Kidney epithelial cell (primary cell): ENCODE measurements at regions not wholly inside any gene's neighbourhood (a gene's known extent, or its start where the extent isn't known, plus 50 kb on each side); places are given as distances from the start of the nearest gene placed in this dataset.

Experiments used
- DNase-seq: peaks from one replicate; pipeline ENCODE4 v3.0.0-alpha.2; 2010; ENCODE audit warnings: low read depth
- H3K27me3 ChIP-seq: 2 replicates; pipeline ENCODE4 v1.6.0; 2011; ENCODE audit warnings: low read length; ENCODE audit not compliant: control insufficient read depth, insufficient read depth
- H3K36me3 ChIP-seq: 2 replicates; pipeline ENCODE4 v1.5.1; 2011; ENCODE audit warnings: low read length; ENCODE audit not compliant: control insufficient read depth, insufficient read depth
- H3K4me3 ChIP-seq: 2 replicates; pipeline ENCODE4 v1.5.1; 2011; ENCODE audit warnings: low read depth, mild to moderate bottlenecking, control low read depth, low read length
- CTCF ChIP-seq: IDR thresholded peaks from 2 replicates; pipeline ENCODE4 v1.5.1; 2011; ENCODE audit warnings: mild to moderate bottlenecking, moderate library complexity, low read length, control low read depth, inconsistent platforms; ENCODE audit not compliant: insufficient read depth, poor library complexity, severe bottlenecking

- TF ChIP-seq CTCF: no peak
- no peak for DNase-seq
- H3K4me3 ChIP-seq: no peak overlapping the region
- no peaks in the 10 kb centered on the region for H3K36me3 ChIP-seq
- no peaks in the 10 kb centered on the region for H3K27me3 ChIP-seq
Observed at GRCh38 chr15:94927003-94927402, 695.6 kb downstream of the MCTP2 start.

- DNase-seq: no peak
- no peaks in the 10 kb centered on the region for H3K36me3 ChIP-seq
- TF ChIP-seq CTCF: no peak
- H3K27me3 ChIP-seq: no peaks in the 10 kb centered on the region
- no peak overlapping the region for H3K4me3 ChIP-seq
Observed at GRCh38 chr15:94929282-94929681, 697.9 kb downstream of the MCTP2 start.

- TF ChIP-seq CTCF: no peak
- H3K27me3 ChIP-seq: no peaks in the 10 kb centered on the region
- no peak for DNase-seq
Observed at GRCh38 chr15:94930441-94930840, 699.1 kb downstream of the MCTP2 start.

GRCh38 chr15:94930960-94931359 is 699.6 kb downstream of the MCTP2 start:
- no peaks in the 10 kb centered on the region for H3K27me3 ChIP-seq
- DNase-seq: no peak
- H3K36me3 ChIP-seq: no peaks in the 10 kb centered on the region
- H3K4me3 ChIP-seq: no peak overlapping the region
- no peak for TF ChIP-seq CTCF

More at GRCh38 chr15:94930441-94930840, 699.1 kb downstream of the MCTP2 start:
- Histone ChIP-seq H3K36me3 (no peaks in the 10 kb centered on the region), H3K4me3 (no peak overlapping the region)

- Histone ChIP-seq H3K27me3 (no peaks in the 10 kb centered on the region), H3K4me3 (no peak overlapping the region), H3K36me3 (no peaks in the 10 kb centered on the region)
- no peak for TF ChIP-seq CTCF
- DNase-seq: no peak
Observed at GRCh38 chr15:94934440-94934839, 703.1 kb downstream of the MCTP2 start.

- no peaks in the 10 kb centered on the region for H3K27me3 ChIP-seq
- H3K36me3 ChIP-seq: no peaks in the 10 kb centered on the region
- no peak for DNase-seq
- no peak overlapping the region for H3K4me3 ChIP-seq
- TF ChIP-seq CTCF: no peak
Observed at GRCh38 chr15:94937242-94937641, 705.9 kb downstream of the MCTP2 start.
